ENCODE measurements at regions not wholly inside any gene's neighbourhood (a gene's known extent, or its start where the extent isn't known, plus 50 kb on each side); places are given as distances from the start of the nearest gene placed in this dataset.

DNA sequence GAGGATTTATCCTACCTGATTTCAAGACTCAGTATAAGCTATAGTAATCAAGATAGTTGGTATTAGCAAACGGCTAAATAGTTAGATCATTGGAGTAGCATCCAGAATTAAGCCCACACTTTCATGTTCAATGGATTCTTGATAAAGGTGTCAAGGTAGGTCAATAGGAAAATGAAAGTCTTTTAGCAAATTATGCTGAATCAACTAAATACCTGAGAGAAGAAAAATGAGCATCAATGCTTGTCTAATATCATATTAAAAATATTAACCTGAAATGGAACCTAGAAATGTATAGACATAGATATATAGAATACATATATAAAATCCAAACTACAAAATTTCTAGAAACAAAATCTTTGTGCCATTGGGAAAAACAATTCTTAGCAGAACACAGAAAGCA is 685.6 kb downstream of the DTWD2 start:
- no peaks in the 10 kb centered on the region for H3K27me3 ChIP-seq (ENCODE audit: insufficient read depth, low read depth)
- no peaks in the 10 kb centered on the region for H3K79me2 ChIP-seq (ENCODE audit: insufficient read depth, low read depth)
- H4K20me1 ChIP-seq (ENCODE audit: insufficient read depth) = no peaks in the 10 kb centered on the region
- no peak overlapping the region for H2AFZ ChIP-seq (ENCODE audit: low read depth)
- H3K4me1 ChIP-seq (ENCODE audit: low read depth, poor library complexity, severe bottlenecking) = no peaks in the 10 kb centered on the region
- no peak overlapping the region for H3K9ac ChIP-seq
- no peak overlapping the region for H3K27ac ChIP-seq
- H3K36me3 ChIP-seq (ENCODE audit: insufficient read depth) = no peaks in the 10 kb centered on the region
- TF ChIP-seq, protein P1, sequence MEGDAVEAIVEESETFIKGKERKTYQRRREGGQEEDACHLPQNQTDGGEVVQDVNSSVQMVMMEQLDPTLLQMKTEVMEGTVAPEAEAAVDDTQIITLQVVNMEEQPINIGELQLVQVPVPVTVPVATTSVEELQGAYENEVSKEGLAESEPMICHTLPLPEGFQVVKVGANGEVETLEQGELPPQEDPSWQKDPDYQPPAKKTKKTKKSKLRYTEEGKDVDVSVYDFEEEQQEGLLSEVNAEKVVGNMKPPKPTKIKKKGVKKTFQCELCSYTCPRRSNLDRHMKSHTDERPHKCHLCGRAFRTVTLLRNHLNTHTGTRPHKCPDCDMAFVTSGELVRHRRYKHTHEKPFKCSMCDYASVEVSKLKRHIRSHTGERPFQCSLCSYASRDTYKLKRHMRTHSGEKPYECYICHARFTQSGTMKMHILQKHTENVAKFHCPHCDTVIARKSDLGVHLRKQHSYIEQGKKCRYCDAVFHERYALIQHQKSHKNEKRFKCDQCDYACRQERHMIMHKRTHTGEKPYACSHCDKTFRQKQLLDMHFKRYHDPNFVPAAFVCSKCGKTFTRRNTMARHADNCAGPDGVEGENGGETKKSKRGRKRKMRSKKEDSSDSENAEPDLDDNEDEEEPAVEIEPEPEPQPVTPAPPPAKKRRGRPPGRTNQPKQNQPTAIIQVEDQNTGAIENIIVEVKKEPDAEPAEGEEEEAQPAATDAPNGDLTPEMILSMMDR (conservative IDR thresholded peaks at IDR 0.05; ENCODE audit: low read depth, low read length) = no peak
- no peak overlapping the region for H3K4me2 ChIP-seq
- no peak overlapping the region for H3K4me3 ChIP-seq (IDR thresholded peaks at IDR 0.05; ENCODE audit: insufficient read depth, low read depth, low read length)

DNA sequence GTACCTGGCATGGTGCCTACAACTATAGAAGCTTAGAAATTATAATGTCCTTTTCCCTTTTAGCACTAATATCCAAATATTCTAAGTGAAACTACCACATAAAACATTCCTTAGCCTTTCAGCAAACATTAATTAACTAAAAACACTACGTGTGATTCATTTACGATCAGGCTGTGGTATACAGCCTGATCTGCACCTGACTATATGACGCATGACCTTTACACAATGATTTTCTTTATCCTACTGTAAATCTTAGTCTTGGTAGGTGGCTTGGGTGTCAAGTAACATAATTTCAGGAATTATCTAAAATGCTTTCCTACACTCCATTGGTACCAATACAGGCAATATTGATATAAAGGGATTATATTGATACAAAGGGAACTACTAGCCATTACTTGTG is 686.7 kb downstream of the DTWD2 start:
- TF ChIP-seq, protein P1 (conservative IDR thresholded peaks at IDR 0.05; ENCODE audit: low read depth, low read length) = no peak

DNA sequence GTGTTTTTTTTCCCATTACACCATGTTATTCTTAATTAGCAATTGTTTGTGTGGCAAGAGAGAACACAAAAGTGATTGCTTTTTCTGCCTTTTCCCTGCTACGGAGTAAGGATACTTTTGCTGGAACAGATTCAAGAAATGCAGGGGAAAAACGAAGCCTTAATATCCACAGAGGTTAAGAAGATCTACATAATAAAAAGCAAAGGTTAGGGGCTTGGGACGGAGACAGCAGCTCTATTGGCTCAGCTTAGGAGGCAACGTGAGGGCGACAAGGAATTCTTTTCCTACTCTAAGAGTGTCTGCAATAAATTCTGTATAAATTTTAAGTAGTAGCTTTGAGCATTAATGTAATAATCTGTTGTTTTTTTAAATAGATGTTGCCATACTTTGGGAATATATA is 693.3 kb downstream of the DTWD2 start:
- no peak overlapping the region for H3K4me2 ChIP-seq
- H3K4me1 ChIP-seq (ENCODE audit: low read depth, poor library complexity, severe bottlenecking) = no peaks in the 10 kb centered on the region
- no peak overlapping the region for H3K27ac ChIP-seq
- TF ChIP-seq, protein P1 (conservative IDR thresholded peaks at IDR 0.05; ENCODE audit: low read depth, low read length) = no peak
- H3K9ac ChIP-seq = no peak overlapping the region
- no peaks in the 10 kb centered on the region for H4K20me1 ChIP-seq (ENCODE audit: insufficient read depth)
- H2AFZ ChIP-seq (ENCODE audit: low read depth) = no peak overlapping the region
- H3K4me3 ChIP-seq (IDR thresholded peaks at IDR 0.05; ENCODE audit: insufficient read depth, low read depth, low read length) = no peak overlapping the region
- H3K79me2 ChIP-seq (ENCODE audit: insufficient read depth, low read depth) = no peaks in the 10 kb centered on the region
- no peaks in the 10 kb centered on the region for H3K36me3 ChIP-seq (ENCODE audit: insufficient read depth)
- no peaks in the 10 kb centered on the region for H3K27me3 ChIP-seq (ENCODE audit: insufficient read depth, low read depth)

More for the DNA sequence above, 686.7 kb downstream of the DTWD2 start:
- Histone ChIP-seq H3K27me3 (ENCODE audit: insufficient read depth, low read depth) (no peaks in the 10 kb centered on the region), H2AFZ (ENCODE audit: low read depth) (no peak overlapping the region), H3K79me2 (ENCODE audit: insufficient read depth, low read depth) (no peaks in the 10 kb centered on the region), H4K20me1 (ENCODE audit: insufficient read depth) (no peaks in the 10 kb centered on the region), H3K9ac (no peak overlapping the region), H3K4me1 (ENCODE audit: low read depth, poor library complexity, severe bottlenecking) (no peaks in the 10 kb centered on the region), H3K4me3 (IDR thresholded peaks at IDR 0.05; ENCODE audit: insufficient read depth, low read depth, low read length) (no peak overlapping the region), H3K4me2 (no peak overlapping the region), H3K27ac (no peak overlapping the region), H3K36me3 (ENCODE audit: insufficient read depth) (no peaks in the 10 kb centered on the region)

DNA sequence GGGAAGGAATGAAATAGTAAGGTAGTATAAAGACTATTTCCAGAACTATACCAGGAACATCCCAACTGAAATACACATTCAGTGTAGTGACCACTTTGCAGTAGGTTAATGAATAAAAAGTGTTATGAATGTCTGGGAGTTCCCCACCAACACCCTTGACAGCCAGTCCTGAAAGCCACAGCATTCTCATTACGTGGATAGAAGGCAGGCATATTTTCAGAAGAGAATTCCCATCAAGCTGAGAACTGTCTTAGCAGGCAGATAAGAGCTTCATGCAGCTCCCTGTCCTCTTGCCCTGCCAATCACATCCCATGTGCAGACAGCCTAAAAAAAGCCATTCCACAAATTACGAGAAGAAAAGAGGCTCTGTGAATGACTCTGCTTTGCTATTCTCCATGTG is 695.0 kb downstream of the DTWD2 start:
- Histone ChIP-seq H3K79me2 (ENCODE audit: insufficient read depth, low read depth) (no peaks in the 10 kb centered on the region), H3K27ac (no peak overlapping the region), H3K27me3 (ENCODE audit: insufficient read depth, low read depth) (no peaks in the 10 kb centered on the region), H3K4me3 (IDR thresholded peaks at IDR 0.05; ENCODE audit: insufficient read depth, low read depth, low read length) (no peak overlapping the region), H3K36me3 (ENCODE audit: insufficient read depth) (no peaks in the 10 kb centered on the region), H2AFZ (ENCODE audit: low read depth) (no peak overlapping the region), H3K4me2 (no peak overlapping the region), H3K9ac (no peak overlapping the region), H4K20me1 (ENCODE audit: insufficient read depth) (no peaks in the 10 kb centered on the region), H3K4me1 (ENCODE audit: low read depth, poor library complexity, severe bottlenecking) (no peaks in the 10 kb centered on the region)
- TF ChIP-seq, protein P1 (conservative IDR thresholded peaks at IDR 0.05; ENCODE audit: low read depth, low read length) = no peak

Measured in KMS-11 (cell line).